ENCODE measurements at regions not wholly inside any gene's neighbourhood (a gene's known extent, or its start where the extent isn't known, plus 50 kb on each side); places are given as distances from the start of the nearest gene placed in this dataset.
"Not testable (repeated sequence)": the region's sequence is repeated elsewhere in the genome, so short reads cannot be mapped to it uniquely, and the experiment has no call there.

GRCh38 chr17:63040816-63041215, 74.8 kb downstream of the TANC2 start:
- ATAC-seq (replicated peaks in 6 of 8), result no peak
- Histone ChIP-seq H3K27ac (no peak overlapping the region), H3K4me3 (no peak overlapping the region), H3K4me1 (replicated peaks in 1 of 2) (peaks cover 17 to 41% of the 10 kb centered on the region in 2 donors)
- in situ Hi-C loops (cut with MboI; ENCODE audit: low pct_unique_long_range_greater_than_20kb in 2 of 9, low sequenced_read_pairs in 9 of 9, unreplicated experiment in 9 of 9), result no loop called here

- WGBS, 10 experiments, result 57 to 100% (median 80%) methylated on average over 2 to 4 of the region's 4 CpGs
- H3K4me1 ChIP-seq (replicated peaks in 1 of 2), result peaks cover 17 to 41% of the 10 kb centered on the region in 2 donors
- H3K27ac ChIP-seq, result no peak overlapping the region
- no peak for ATAC-seq (replicated peaks in 6 of 8)
- in situ Hi-C loops (cut with MboI; ENCODE audit: low pct_unique_long_range_greater_than_20kb in 2 of 9, low sequenced_read_pairs in 9 of 9, unreplicated experiment in 9 of 9), result no loop called here
- H3K4me3 ChIP-seq, result no peak overlapping the region
Measured at GRCh38 chr17:63041251-63041650, 75.2 kb downstream of the TANC2 start.

- 17 to 88% (median 60%) methylated on average over 1 to 2 of the region's 2 CpGs; no CpG with 5 or more reads in 1 of the 10 experiments for WGBS, 10 experiments
- no peak overlapping the region for H3K4me3 ChIP-seq
- peak in 3 of 8 experiments; percentile 18 to 57 (median 38) for ATAC-seq (replicated peaks in 6 of 8)
- in situ Hi-C loops (cut with MboI; ENCODE audit: low pct_unique_long_range_greater_than_20kb in 2 of 9, low sequenced_read_pairs in 9 of 9, unreplicated experiment in 9 of 9), result no loop called here
- H3K4me1 ChIP-seq (replicated peaks in 1 of 2), result peaks cover 17 to 41% of the 10 kb centered on the region in 2 donors
- no peak overlapping the region for H3K27ac ChIP-seq
Measured at GRCh38 chr17:63041722-63042121, 75.7 kb downstream of the TANC2 start.

GRCh38 chr17:63042256-63042812, 76.3 kb downstream of the TANC2 start:
- ATAC-seq (replicated peaks in 6 of 8), result peak in 2 of 8 experiments; percentile 13 to 27
- in situ Hi-C loops (cut with MboI; ENCODE audit: low pct_unique_long_range_greater_than_20kb in 2 of 9, low sequenced_read_pairs in 9 of 9, unreplicated experiment in 9 of 9), result no loop called here
- H3K27ac ChIP-seq, result no peak overlapping the region
- H3K4me3 ChIP-seq, result no peak overlapping the region
- WGBS, 10 experiments, result 0 to 100% (median 63%) methylated on average over 1 to 2 of the region's 2 CpGs; no CpG with 5 or more reads in 1 of the 10 experiments
- peaks cover 17 to 41% of the 10 kb centered on the region in 2 donors for H3K4me1 ChIP-seq (replicated peaks in 1 of 2)

- whole genome bisulfite sequencing, 10 experiments, result 83 to 100% (median 100%) methylated on average over 1 to 2 of the region's 2 CpGs; no CpG with 5 or more reads in 1 of the 10 experiments
- H3K4me1 ChIP-seq (replicated peaks in 1 of 2), result not testable (repeated sequence)
Measured at GRCh38 chr17:63057560-63057959, 91.5 kb downstream of the TANC2 start.

GRCh38 chr17:63066158-63066813, 100.3 kb downstream of the TANC2 start:
- Histone ChIP-seq H3K27ac (no peak overlapping the region), H3K4me3 (no peak overlapping the region), H3K4me1 (replicated peaks in 1 of 2) (no peaks in the 10 kb centered on the region)
- no peak for ATAC-seq (replicated peaks in 6 of 8)
- in situ Hi-C loops (cut with MboI; ENCODE audit: low pct_unique_long_range_greater_than_20kb in 2 of 9, low sequenced_read_pairs in 9 of 9, unreplicated experiment in 9 of 9), result no loop called here
- WGBS, 10 experiments, result 67 to 100% (median 100%) methylated on average over 1 to 3 of the region's 4 CpGs; no CpG with 5 or more reads in 4 of the 10 experiments

More at GRCh38 chr17:63057560-63057959, 91.5 kb downstream of the TANC2 start:
- in situ Hi-C loops (cut with MboI; ENCODE audit: low pct_unique_long_range_greater_than_20kb in 2 of 9, low sequenced_read_pairs in 9 of 9, unreplicated experiment in 9 of 9); ATAC-seq (replicated peaks in 6 of 8); H3K27ac ChIP-seq; H3K4me3 ChIP-seq: not testable (repeated sequence)

DNA sequence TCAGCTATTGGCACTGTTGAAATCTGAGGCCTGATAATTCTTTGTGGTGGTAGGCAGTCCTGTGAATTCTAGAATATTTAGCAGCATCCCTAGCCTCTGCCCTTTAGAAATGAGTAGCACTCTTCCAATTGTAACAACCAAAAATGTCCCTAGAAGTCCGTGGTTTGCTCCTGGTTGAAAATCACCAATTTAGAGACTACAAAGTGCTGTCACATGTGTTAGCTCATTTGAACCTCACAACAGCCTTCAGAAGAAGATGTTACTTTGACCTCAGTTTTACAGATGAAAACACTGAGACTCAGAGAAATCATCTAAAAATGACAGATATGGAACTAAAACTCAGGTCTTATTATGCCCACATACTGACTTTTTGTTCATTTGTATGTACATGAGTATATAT, 103.2 kb downstream of the TANC2 start:
- ATAC-seq (replicated peaks in 6 of 8), result no peak
- 13 to 86% (median 80%) methylated on average over 1 of the region's 1 CpG; no CpG with 5 or more reads in 5 of the 10 experiments for WGBS, 10 experiments
- no peaks in the 10 kb centered on the region for H3K4me1 ChIP-seq (replicated peaks in 1 of 2)
- no peak overlapping the region for H3K4me3 ChIP-seq
- in situ Hi-C loops (cut with MboI; ENCODE audit: low pct_unique_long_range_greater_than_20kb in 2 of 9, low sequenced_read_pairs in 9 of 9, unreplicated experiment in 9 of 9), result no loop called here
- no peak overlapping the region for H3K27ac ChIP-seq

DNA sequence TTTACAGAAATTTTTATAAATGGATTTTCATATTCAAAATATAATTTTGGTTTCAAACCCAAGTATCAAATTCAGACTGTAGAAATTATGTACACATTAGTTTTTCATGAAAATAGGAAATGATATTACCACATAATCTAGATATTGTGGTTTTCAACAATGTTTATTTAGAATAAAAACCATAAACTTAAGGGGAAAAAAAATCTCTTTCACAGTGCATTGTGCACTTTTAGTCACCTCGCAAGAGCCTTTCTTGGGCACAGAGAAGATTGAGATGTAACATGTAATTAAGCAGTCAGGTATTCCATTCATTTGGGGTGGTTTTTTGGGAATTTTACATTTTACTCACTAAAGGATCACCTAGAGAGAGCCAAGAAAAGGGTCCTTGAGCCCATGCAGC, 104.0 kb downstream of the TANC2 start:
- Histone ChIP-seq H3K4me3 (no peak overlapping the region), H3K4me1 (replicated peaks in 1 of 2) (no peaks in the 10 kb centered on the region), H3K27ac (no peak overlapping the region)
- in situ Hi-C loops (cut with MboI; ENCODE audit: low pct_unique_long_range_greater_than_20kb in 2 of 9, low sequenced_read_pairs in 9 of 9, unreplicated experiment in 9 of 9), result no loop called here
- ATAC-seq (replicated peaks in 6 of 8), result no peak
- 57 to 100% (median 86%) methylated on average over 1 of the region's 1 CpG; no CpG with 5 or more reads in 3 of the 10 experiments for WGBS, 10 experiments

- in situ Hi-C loops (cut with MboI; ENCODE audit: low pct_unique_long_range_greater_than_20kb in 2 of 9, low sequenced_read_pairs in 9 of 9, unreplicated experiment in 9 of 9), result no loop called here
- H3K4me1 ChIP-seq (replicated peaks in 1 of 2), result no peaks in the 10 kb centered on the region
- ATAC-seq (replicated peaks in 6 of 8), result no peak
- 61 to 100% (median 90%) methylated on average over 1 to 2 of the region's 2 CpGs; no CpG with 5 or more reads in 1 of the 10 experiments for WGBS, 10 experiments
- no peak overlapping the region for H3K4me3 ChIP-seq
- no peak overlapping the region for H3K27ac ChIP-seq
Measured at GRCh38 chr17:63071797-63072196, 105.8 kb downstream of the TANC2 start.

DNA sequence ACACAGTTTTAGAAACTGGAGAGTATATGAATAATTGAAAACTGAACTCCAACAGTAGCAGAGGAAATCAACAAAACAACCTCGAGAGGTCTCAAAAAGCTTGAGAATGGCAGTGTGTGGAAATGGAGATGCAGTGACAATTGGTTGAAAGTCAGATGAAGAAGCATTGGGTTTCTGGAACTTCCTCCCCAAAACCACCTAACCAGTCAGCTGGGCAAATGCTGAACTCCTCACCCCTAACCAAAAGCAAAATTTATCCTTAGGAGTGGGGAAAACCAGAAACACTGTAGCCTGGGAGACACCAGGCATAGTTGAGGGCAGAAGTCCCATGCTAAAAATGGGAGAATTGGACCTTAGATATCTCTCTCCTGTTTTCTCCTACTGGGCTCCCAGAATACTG, 109.9 kb downstream of the TANC2 start:
- 50 to 100% (median 82%) methylated on average over 1 of the region's 1 CpG; no CpG with 5 or more reads in 2 of the 10 experiments for WGBS, 10 experiments
- in situ Hi-C loops (cut with MboI; ENCODE audit: low pct_unique_long_range_greater_than_20kb in 2 of 9, low sequenced_read_pairs in 9 of 9, unreplicated experiment in 9 of 9), result loop anchor here in 1 of 9 experiments (25.0 kb wide), 1 partner anchor 336 kb away; no protein-coding TSS in a partner anchor
- Histone ChIP-seq H3K27ac (no peak overlapping the region), H3K4me3 (no peak overlapping the region), H3K4me1 (replicated peaks in 1 of 2) (peaks cover 4 to 6% of the 10 kb centered on the region in 2 donors)
- ATAC-seq (replicated peaks in 6 of 8), result no peak

DNA sequence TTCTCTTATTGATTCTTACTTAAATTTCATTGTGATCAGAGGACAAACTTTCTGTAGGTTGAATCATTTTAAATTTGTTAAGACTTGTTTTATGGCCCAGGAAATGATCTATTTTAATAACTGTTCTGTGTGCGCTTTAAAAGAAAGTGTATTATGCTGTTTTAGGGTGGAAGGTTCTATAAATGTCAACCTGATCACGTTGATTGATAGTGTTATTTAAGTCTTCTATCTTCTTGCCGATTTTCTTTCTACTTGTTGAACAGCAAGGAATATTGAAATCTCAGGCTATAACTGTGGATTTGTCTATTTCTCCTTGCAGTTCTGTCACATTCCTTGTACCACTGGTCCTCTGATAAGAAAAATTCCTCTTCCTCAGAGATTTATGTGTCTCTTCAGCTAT, 112.7 kb downstream of the TANC2 start:
- no peak overlapping the region for H3K4me3 ChIP-seq
- peaks cover 4 to 6% of the 10 kb centered on the region in 2 donors for H3K4me1 ChIP-seq (replicated peaks in 1 of 2)
- 63 to 94% (median 76%) methylated on average over 2 to 3 of the region's 3 CpGs; no CpG with 5 or more reads in 1 of the 10 experiments for WGBS, 10 experiments
- no peak for ATAC-seq (replicated peaks in 6 of 8)
- in situ Hi-C loops (cut with MboI; ENCODE audit: low pct_unique_long_range_greater_than_20kb in 2 of 9, low sequenced_read_pairs in 9 of 9, unreplicated experiment in 9 of 9), result loop anchor here in 1 of 9 experiments (25.0 kb wide), 1 partner anchor 334 kb away; no protein-coding TSS in a partner anchor
- H3K27ac ChIP-seq, result no peak overlapping the region

- in situ Hi-C loops (cut with MboI; ENCODE audit: low pct_unique_long_range_greater_than_20kb in 2 of 9, low sequenced_read_pairs in 9 of 9, unreplicated experiment in 9 of 9), result loop anchor here in 1 of 9 experiments (25.0 kb wide), 1 partner anchor 330 kb away; no protein-coding TSS in a partner anchor
- WGBS, 10 experiments, result 83 to 100% (median 94%) methylated on average over 1 to 2 of the region's 2 CpGs; no CpG with 5 or more reads in 3 of the 10 experiments
Measured at GRCh38 chr17:63082273-63082861, 116.3 kb downstream of the TANC2 start.

GRCh38 chr17:63082952-63083351, 116.9 kb downstream of the TANC2 start:
- Histone ChIP-seq H3K27ac (no peak overlapping the region), H3K4me3 (no peak overlapping the region), H3K4me1 (replicated peaks in 1 of 2) (no peaks in the 10 kb centered on the region)
- in situ Hi-C loops (cut with MboI; ENCODE audit: low pct_unique_long_range_greater_than_20kb in 2 of 9, low sequenced_read_pairs in 9 of 9, unreplicated experiment in 9 of 9), result loop anchor here in 1 of 9 experiments (25.0 kb wide), 1 partner anchor 329 kb away; no protein-coding TSS in a partner anchor
- ATAC-seq (replicated peaks in 6 of 8), result peak in 3 of 8 experiments; percentile 23 to 73 (median 36)
- WGBS, 10 experiments, result 71 to 100% (median 90%) methylated on average over 1 of the region's 1 CpG; no CpG with 5 or more reads in 6 of the 10 experiments

More at GRCh38 chr17:63082273-63082861, 116.3 kb downstream of the TANC2 start:
- peaks cover 3 to 4% of the 10 kb centered on the region in 2 donors for H3K4me1 ChIP-seq (replicated peaks in 1 of 2)
- ATAC-seq (replicated peaks in 6 of 8), result no peak
- H3K27ac ChIP-seq, result no peak overlapping the region
- no peak overlapping the region for H3K4me3 ChIP-seq
